Peyer's patch (tissue), 4 donors: ENCODE measurements at regions not wholly inside any gene's neighbourhood (a gene's known extent, or its start where the extent isn't known, plus 50 kb on each side); places are given as distances from the start of the nearest gene placed in this dataset.

Experiments
- DNase-seq, 3 donors: peaks; one replicate each; pipeline ENCODE4 v3.0.0-alpha.2; 2017 to 2019
- H3K27ac ChIP-seq, 4 donors: fragments of 200-600 bp; sonication (generic); one replicate each; pipeline ENCODE4 v1.5.1; 2016 to 2019
- H3K27me3 ChIP-seq, 2 donors: fragments of 200-600 bp; sonication (generic); one replicate each; pipeline ENCODE4 v1.5.1; 2019
- H3K36me3 ChIP-seq, 3 donors: fragments of 200-600 bp; sonication (generic); one replicate each; pipeline ENCODE4 v1.5.1; 2016 to 2019
- H3K4me1 ChIP-seq, 4 donors: fragments of 200-600 bp; sonication (generic); one replicate each; pipeline ENCODE4 v1.5.1; 2016 to 2019
- H3K4me3 ChIP-seq, 4 donors: fragments of 200-600 bp; sonication (generic); 1 replicate in 3 of 4; 2 replicates in 1 of 4; pipeline ENCODE4 v1.5.1; 2016 to 2019; ENCODE audit warnings: mild to moderate bottlenecking in 1 of 4
- H3K9me3 ChIP-seq, 4 donors: fragments of 200-600 bp; sonication (generic); one replicate each; pipeline ENCODE4 v1.5.1; 2016 to 2019; ENCODE audit warnings: mild to moderate bottlenecking in 1 of 4
- POLR2A ChIP-seq, 2 donors: fragments of 450-650 bp; IDR thresholded peaks; one replicate each; pipeline ENCODE4 v1.5.1; 2017; ENCODE audit warnings: antibody characterized with exemption in 2 of 2, mild to moderate bottlenecking in 2 of 2, moderate library complexity in 2 of 2
- TF ChIP-seq, protein P1 (sequence below), 6 experiments: fragments of 450-650 bp in 4 of 6; fragments of 200-600 bp in 2 of 6; sonication (generic) in 1 of 6; IDR thresholded peaks; one replicate each; pipeline ENCODE4 v1.5.1; 2017 to 2019; ENCODE audit warnings: antibody characterized with exemption in 6 of 6, mild to moderate bottlenecking in 3 of 6, moderate library complexity in 1 of 6

DNA sequence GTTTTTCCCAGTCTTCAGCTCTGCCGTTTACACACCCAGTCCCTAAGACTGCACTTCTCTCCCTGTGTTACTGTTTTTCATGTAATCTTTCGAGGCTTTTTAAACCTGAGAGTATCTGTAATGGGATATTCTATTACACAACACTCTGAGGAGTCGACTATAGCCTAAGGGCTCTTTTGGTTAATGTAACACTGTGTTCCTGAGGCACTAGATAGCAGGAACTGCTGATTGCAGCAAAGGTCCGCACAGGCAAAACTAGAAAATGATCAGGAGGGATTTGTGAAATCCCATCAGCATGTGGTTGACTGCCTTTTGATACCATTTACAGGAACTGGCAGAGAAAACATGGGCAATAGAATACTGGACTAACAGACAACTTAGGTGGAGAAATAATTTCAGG lies 512.3 kb upstream of the RAG2 start:
- Histone ChIP-seq H3K9me3 (no peaks in the 10 kb centered on the region), H3K27ac (no peak overlapping the region), H3K4me3 (no peak overlapping the region), H3K4me1 (no peaks in the 10 kb centered on the region), H3K36me3 (no peaks in the 10 kb centered on the region), H3K27me3 (no peaks in the 10 kb centered on the region)
- DNase-seq, result no peak
- TF ChIP-seq POLR2A (IDR thresholded peaks at IDR 0.05), result no peak
- TF ChIP-seq, protein P1, sequence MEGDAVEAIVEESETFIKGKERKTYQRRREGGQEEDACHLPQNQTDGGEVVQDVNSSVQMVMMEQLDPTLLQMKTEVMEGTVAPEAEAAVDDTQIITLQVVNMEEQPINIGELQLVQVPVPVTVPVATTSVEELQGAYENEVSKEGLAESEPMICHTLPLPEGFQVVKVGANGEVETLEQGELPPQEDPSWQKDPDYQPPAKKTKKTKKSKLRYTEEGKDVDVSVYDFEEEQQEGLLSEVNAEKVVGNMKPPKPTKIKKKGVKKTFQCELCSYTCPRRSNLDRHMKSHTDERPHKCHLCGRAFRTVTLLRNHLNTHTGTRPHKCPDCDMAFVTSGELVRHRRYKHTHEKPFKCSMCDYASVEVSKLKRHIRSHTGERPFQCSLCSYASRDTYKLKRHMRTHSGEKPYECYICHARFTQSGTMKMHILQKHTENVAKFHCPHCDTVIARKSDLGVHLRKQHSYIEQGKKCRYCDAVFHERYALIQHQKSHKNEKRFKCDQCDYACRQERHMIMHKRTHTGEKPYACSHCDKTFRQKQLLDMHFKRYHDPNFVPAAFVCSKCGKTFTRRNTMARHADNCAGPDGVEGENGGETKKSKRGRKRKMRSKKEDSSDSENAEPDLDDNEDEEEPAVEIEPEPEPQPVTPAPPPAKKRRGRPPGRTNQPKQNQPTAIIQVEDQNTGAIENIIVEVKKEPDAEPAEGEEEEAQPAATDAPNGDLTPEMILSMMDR (IDR thresholded peaks at IDR 0.05), result no peak

DNA sequence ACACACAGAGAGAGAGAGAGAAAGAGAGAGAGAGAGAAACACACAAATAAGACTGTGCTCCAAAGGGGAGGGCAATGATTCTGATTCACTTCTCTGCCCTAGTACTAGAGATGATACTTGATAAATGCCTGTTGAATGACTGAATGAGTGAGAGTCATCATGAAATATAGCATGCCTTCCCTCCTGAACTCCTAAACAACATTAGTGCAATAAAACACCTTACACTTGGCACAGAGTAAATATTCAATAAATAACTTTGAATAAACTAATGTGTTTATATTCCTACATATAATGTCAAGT lies 511.2 kb upstream of the RAG2 start:
- Histone ChIP-seq H3K27me3 (no peaks in the 10 kb centered on the region), H3K27ac (no peak overlapping the region), H3K4me1 (no peaks in the 10 kb centered on the region), H3K9me3 (no peaks in the 10 kb centered on the region), H3K36me3 (no peaks in the 10 kb centered on the region), H3K4me3 (no peak overlapping the region)
- DNase-seq, result no peak
- TF ChIP-seq, protein P1 (IDR thresholded peaks at IDR 0.05), result no peak
- TF ChIP-seq POLR2A (IDR thresholded peaks at IDR 0.05), result no peak

DNA sequence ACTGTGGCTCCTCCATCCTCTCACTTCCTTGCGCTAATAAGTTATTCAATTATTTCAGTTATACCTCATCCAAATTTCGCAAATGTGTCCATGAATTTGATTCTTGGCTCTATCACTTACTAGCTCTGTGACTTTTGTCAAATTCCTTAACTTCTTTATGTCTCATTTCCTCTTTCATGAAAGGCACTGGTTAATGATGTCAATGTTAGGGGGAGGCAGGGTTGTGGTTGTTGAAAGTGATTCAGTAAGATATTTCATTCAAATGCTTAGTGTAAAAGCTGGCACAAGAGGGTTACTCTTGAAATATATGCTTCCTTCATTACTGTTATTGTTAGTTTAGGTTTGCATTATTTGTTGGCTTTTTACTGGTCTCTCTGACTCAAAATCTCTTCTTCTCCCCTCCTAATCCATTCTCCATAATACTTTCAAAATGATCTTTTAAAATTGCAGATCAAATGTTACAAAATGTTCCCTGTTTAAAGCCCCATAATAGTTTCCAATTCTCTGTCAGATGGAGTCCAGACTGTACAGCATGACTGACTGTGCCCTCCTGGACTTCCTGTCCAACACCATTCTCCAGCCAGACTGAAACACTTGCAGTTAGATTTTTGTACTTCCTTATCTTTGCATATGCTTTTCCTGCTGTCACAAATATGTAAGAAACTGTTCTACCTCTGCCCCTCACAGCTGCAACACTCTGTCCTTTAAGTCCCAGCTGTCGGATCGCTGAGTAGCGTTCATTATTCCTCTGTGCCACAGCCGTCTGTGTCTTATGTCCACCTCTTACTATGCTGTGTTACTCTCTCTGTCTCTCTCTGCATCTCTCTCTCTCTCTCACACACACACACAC lies 510.6 kb upstream of the RAG2 start:
- no peak for DNase-seq
- H3K4me1 ChIP-seq, result no peaks in the 10 kb centered on the region
- no peak overlapping the region for H3K4me3 ChIP-seq
- H3K27me3 ChIP-seq, result no peaks in the 10 kb centered on the region
- H3K27ac ChIP-seq, result no peak overlapping the region
- no peaks in the 10 kb centered on the region for H3K36me3 ChIP-seq
- TF ChIP-seq, protein P1 (IDR thresholded peaks at IDR 0.05), result no peak
- TF ChIP-seq POLR2A (IDR thresholded peaks at IDR 0.05), result no peak
- H3K9me3 ChIP-seq, result no peaks in the 10 kb centered on the region

DNA sequence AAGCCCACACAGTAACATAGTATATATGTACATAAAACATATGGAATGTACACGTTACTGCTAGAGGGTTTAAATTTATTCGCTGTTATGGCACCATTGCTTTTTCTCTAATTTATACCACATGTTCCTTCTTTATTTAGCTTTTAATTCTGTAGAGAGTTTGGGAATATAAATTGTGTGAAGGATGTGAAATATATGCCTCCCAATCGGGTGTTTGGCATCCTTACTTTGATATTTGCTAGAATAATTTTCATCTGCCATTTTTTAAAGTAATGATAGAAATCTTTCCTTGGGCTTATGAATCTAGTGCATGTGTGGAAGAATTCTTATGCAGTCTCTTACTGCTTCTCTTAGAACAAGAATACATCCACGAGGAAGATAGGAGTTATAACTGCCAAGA lies 509.8 kb upstream of the RAG2 start:
- H3K4me3 ChIP-seq, result no peak overlapping the region
- no peak overlapping the region for H3K27ac ChIP-seq
- H3K36me3 ChIP-seq, result no peaks in the 10 kb centered on the region
- TF ChIP-seq POLR2A (IDR thresholded peaks at IDR 0.05), result no peak
- TF ChIP-seq, protein P1 (IDR thresholded peaks at IDR 0.05), result no peak
- no peak for DNase-seq
- H3K9me3 ChIP-seq, result no peaks in the 10 kb centered on the region
- H3K4me1 ChIP-seq, result no peaks in the 10 kb centered on the region
- H3K27me3 ChIP-seq, result no peaks in the 10 kb centered on the region

DNA sequence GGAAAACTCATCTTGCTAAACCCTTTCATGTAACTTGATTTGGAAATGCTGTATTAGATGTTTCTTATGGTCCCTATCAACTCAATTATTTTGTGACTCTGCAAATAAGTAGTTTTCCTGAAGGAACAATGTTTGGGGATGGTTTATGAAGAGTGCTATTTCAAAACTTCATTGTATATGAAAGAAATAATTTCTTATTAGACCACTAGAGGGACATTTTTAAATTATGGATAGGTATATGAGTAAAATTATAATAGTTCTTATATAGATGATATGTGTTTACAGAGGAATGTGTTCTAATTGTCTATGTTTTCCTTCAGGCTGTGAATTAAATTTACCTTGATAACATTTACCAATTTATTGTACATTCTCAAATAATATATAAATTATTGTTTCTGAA lies 509.4 kb upstream of the RAG2 start:
- Histone ChIP-seq H3K9me3 (no peaks in the 10 kb centered on the region), H3K27ac (no peak overlapping the region), H3K27me3 (no peaks in the 10 kb centered on the region), H3K4me3 (no peak overlapping the region), H3K4me1 (no peaks in the 10 kb centered on the region), H3K36me3 (no peaks in the 10 kb centered on the region)
- DNase-seq, result no peak
- TF ChIP-seq POLR2A (IDR thresholded peaks at IDR 0.05), result no peak

DNA sequence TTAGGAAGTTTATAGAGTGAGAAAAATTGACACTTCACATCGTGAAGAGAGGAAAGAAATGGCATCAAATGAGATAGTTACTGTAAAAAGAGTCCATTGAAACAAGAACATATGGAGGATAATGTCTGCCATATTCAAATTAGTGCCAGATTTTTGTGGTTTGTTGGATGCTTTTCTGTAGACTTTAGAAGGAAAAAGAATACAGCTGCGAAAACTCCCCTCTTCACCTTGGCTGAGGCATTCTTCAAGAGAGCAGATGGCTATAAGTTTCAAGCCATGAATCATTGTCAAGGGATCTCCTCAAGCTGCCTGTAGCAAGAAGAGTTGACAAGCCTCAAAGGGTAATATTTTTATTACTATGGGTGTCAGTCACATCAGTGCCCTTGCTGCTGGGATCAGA lies 507.4 kb upstream of the RAG2 start:
- no peak for DNase-seq
- Histone ChIP-seq H3K36me3 (no peaks in the 10 kb centered on the region), H3K4me1 (no peaks in the 10 kb centered on the region), H3K4me3 (no peak overlapping the region), H3K27me3 (no peaks in the 10 kb centered on the region), H3K27ac (no peak overlapping the region), H3K9me3 (no peaks in the 10 kb centered on the region)
- no peak for TF ChIP-seq POLR2A (IDR thresholded peaks at IDR 0.05)
- TF ChIP-seq, protein P1 (IDR thresholded peaks at IDR 0.05), result no peak
